GM12865 (cell line): ENCODE measurements at regions not wholly inside any gene's neighbourhood (a gene's known extent, or its start where the extent isn't known, plus 50 kb on each side); places are given as distances from the start of the nearest gene placed in this dataset.

ENCODE experiments used
- DNase-seq: peaks from one replicate; pipeline ENCODE4 v3.0.0; 2010; ENCODE audit warnings: low read depth
- H3K4me3 ChIP-seq: 2 replicates; pipeline ENCODE4 v1.5.1; 2011; ENCODE audit warnings: mild to moderate bottlenecking, low read depth, low read length, control low read depth
- CTCF ChIP-seq: IDR thresholded peaks from 2 replicates; pipeline ENCODE4 v1.5.1; 2011; ENCODE audit warnings: low read length, control low read depth, low read depth, inconsistent platforms; ENCODE audit not compliant: insufficient read depth; ENCODE audit errors: missing control alignments

GRCh38 chr9:119043996-119044395 lies 325.2 kb downstream of the BRINP1 start:
- no peak for TF ChIP-seq CTCF
- no peak overlapping the region for H3K4me3 ChIP-seq

GRCh38 chr9:119044806-119045205 lies 324.4 kb downstream of the BRINP1 start:
- no peak overlapping the region for H3K4me3 ChIP-seq
- no peak for DNase-seq

More at GRCh38 chr9:119043996-119044395, 325.2 kb downstream of the BRINP1 start:
- DNase-seq = no peak

GRCh38 chr9:119047513-119048307 lies 321.5 kb downstream of the BRINP1 start:
- DNase-seq = no peak
- TF ChIP-seq CTCF = no peak
- no peak overlapping the region for H3K4me3 ChIP-seq

More at GRCh38 chr9:119044806-119045205, 324.4 kb downstream of the BRINP1 start:
- TF ChIP-seq CTCF = no peak

GRCh38 chr9:119050281-119050680 lies 319.0 kb downstream of the BRINP1 start:
- TF ChIP-seq CTCF = no peak
- DNase-seq = no peak
- H3K4me3 ChIP-seq = no peak overlapping the region

GRCh38 chr9:119052339-119053030 lies 316.8 kb downstream of the BRINP1 start:
- no peak for TF ChIP-seq CTCF
- no peak overlapping the region for H3K4me3 ChIP-seq
- no peak for DNase-seq

GRCh38 chr9:119053070-119053469 lies 316.2 kb downstream of the BRINP1 start:
- no peak overlapping the region for H3K4me3 ChIP-seq
- no peak for DNase-seq
- TF ChIP-seq CTCF = no peak
